ENCODE measurements at regions not wholly inside any gene's neighbourhood (a gene's known extent, or its start where the extent isn't known, plus 50 kb on each side); places are given as distances from the start of the nearest gene placed in this dataset.

DNA sequence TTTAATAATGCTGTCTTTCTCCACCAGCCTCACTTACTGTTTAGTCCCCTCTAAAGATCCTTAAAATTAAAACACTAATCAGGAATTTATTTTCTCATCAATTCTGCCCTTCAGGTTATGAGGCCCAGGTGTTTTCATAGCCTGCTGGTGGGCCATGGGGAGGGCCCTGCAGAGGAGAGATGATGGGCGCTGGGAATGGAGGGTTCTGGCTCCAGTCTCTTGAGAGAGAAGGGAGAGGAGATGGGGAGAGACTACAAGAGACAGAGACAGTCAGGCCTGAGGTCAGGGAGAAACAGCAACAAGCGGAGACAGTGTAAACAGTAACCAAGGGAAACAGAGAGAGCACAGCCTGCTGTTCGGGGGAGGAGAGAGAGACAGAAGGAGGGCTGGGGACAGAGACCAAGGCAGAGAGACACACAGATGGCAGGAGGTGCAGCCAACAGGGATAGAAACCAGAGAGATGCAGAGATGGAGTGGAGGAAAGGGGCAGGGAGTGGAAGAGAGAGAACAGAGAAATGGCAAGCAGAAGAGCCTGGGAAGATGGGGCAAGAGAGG is 187.3 kb upstream of the SYT13 start:
- DNase-seq (ENCODE audit: low read depth, low spot score): no peak

DNA sequence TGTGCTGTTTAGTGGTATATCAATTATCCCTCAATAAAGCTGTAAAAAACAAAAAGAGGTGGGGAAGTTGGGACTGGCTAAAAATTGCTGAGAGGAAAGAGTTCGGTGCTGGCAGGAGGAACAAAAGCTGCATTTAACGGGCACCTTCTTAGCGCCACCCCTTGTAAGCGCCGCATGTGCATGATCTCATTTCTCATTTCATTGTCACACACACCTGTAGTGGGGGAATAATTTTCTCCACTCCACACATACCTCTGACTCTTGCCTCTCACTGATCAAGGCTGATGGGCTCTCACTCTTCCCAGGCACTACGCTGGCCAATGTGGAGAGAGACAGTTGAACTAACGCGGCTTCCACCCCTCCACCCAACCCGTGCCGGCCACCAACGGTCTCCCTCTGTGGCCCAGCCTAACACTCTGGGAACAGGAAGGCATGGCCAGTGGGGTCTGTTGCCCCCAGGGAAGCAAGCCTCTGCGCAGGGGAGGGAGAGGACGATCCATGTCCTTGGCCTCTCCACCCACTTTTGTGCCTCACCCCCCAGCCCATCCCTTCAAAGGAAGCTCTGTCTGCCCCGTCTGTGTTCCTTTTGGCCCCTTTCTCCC is 186.7 kb upstream of the SYT13 start:
- DNase-seq (ENCODE audit: low read depth, low spot score): no peak

DNA sequence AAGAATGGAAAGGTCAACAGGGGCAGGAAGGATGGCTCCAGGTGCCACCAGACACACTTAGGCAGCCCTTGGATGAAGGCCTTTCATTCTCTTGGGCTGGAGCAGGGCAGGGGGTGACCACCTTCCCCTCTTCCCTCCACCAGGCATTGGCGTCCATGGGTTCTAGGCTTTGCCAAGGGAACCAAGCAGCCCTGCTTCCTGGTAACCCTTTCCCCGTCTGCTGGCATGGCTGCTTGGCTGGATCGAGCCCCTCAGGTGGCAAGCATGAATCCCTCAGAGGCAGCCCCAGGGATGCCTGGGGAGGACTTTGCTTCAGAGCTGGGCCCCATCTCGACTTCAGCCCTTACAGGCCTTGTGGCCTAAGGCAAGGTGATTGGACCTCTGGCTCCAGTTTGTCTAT is 185.1 kb upstream of the SYT13 start:
- DNase-seq (ENCODE audit: low read depth, low spot score): no peak

DNA sequence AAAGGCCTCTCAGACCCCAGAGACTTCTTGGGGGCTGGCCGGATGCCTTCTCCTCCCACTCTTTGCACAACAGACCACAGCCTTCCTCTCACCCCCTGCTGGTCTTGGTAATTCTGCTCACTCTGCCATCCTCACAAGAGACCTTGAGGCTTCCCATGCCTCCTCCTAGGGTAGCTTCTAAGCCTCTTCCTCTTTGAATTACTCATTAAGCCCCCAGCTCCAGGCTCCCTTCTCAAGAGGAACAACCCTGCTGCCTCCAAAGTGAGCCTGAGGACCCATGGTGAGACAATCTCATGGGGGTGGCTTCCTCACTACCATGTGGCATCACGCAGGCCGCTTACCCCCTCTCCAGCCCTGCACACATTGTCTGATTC is 184.6 kb upstream of the SYT13 start:
- DNase-seq (ENCODE audit: low read depth, low spot score): no peak

DNA sequence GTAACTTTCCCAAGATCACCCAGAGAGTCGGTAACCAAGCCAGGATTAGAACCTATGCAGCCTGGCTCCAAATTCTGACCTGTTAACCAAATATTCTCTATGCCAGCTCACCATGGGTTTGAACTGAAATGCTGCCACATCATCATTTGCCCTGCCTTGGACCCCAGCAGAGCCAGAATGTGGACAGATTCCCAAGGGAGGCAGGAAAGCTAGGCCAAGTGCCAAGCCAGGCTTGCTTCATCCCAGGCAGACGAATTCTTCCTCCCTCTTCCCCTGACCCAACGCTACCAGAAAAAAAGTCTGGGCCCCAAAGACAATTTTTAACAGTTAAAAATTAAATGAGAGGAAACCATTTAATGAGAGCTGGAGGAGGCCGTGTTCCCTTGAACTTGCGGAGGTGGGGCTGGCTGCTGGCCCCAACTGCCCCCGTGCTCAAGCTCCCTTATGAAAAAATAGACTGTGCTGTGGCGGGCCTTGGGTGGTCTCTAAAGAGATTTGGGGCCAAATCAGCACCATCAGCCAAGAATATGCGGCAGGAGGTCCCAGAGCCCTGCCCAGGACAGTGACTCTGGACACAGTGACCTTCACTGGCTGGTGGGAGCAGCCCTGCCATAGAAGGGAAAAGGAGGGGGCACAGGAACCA is 184.1 kb upstream of the SYT13 start:
- DNase-seq (ENCODE audit: low read depth, low spot score): no peak

DNA sequence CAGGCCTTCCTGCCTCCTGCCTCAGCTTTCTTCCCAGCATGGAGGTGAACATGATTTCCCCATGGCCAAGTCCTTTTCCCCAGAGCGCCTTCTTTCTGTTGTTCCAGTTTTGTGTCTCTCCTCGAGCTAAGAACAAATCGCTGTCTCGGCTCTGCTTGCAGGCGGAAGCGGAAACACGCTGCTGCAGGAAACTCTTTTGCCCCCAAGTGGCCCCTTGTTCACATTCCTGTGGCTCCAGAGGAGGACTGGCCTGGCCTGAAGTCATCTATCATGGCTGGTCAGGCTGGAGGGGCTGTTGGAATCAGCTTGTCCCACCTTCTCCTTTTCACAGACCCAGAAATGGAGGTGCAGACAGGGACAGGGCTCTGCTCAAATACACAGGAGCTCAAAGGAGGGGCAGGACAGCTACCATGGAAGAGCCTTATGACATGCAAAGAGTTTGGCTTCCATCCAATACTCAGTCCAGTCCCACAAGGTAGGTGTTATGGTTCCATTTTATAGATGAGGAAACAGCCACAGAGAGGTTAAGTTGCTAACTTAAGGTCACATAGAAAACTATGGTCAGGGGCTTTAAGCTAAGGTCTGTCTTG is 182.2 kb upstream of the SYT13 start:
- DNase-seq (ENCODE audit: low read depth, low spot score): no peak

DNA sequence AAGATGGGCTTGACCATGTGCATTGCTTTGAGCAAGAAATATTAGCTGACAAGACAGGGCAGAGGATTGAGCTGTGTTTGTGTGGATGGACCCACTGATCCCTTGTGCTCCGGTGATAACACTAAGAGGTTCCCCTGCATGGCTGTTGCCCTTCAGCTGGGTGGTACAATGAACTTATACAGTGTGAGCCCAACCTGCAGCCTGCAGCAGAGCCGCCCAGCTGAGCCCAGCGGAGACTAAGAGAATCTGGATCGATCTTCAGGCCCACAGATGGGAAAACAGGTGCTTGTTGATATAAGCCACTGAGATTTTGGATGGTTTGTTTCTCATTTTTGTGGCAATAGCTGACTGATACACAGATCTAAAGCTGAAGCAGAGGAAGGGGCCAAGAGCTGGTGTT is 177.4 kb upstream of the SYT13 start:
- DNase-seq (ENCODE audit: low read depth, low spot score): no peak

DNA sequence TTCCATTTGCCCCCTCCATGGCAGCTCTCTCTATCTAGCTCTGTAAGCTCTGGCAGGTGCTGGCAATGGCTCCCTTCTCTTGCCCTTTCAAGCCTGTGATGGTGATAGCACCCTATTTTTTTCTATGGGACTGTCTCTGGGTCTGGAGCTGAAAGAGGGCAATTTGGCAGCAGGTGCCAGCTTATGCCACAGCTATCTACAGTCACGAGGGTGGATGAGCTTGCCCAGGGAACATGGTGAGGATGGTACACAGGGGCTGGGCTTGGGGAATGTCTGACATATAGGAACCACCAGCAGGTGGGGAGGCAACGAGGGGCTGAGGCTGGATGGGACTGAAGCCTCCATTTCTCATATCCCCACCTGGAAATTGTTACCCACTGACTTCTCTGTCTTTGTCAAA is 175.4 kb upstream of the SYT13 start:
- no peak for DNase-seq (ENCODE audit: low read depth, low spot score)

DNA sequence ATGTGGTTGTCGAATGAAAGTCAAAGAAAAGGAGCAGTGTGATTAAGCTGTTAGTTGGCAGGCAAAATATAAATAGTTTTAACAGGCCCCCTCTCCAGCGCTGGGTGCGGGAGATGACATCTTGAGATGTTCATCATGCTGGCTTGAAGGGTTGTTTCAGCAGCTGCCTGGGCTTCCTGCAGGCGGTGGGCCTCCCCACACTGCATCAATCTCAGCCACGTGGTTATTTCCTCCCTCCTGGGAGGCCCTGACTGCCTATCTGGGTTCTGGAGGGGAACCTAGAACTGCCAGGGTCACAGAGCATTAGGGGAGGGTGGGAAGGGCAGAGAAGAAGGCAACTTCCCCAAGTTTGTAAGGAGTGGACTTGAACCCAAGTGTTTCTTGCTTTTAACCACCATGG is 173.3 kb upstream of the SYT13 start:
- DNase-seq (ENCODE audit: low read depth, low spot score): no peak

DNA sequence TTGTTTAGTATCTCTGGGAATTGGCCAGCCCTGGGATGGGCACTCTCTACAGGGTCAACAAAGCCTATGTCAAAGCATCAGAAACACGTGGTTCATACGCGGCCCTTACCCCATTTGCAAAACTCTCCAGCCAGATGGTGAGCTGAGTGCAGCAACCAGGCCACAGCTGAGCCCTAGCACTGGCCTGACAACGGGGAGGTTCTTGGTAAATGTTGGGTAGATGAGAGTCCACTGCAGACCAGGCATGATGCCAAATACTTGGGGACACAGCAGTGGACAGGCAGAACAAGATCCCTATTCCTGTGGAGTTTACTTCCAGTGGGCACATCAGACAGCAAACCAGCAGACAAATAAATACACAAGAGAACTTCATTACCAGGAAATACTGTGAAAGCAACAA is 172.1 kb upstream of the SYT13 start:
- no peak for DNase-seq (ENCODE audit: low read depth, low spot score)

DNA sequence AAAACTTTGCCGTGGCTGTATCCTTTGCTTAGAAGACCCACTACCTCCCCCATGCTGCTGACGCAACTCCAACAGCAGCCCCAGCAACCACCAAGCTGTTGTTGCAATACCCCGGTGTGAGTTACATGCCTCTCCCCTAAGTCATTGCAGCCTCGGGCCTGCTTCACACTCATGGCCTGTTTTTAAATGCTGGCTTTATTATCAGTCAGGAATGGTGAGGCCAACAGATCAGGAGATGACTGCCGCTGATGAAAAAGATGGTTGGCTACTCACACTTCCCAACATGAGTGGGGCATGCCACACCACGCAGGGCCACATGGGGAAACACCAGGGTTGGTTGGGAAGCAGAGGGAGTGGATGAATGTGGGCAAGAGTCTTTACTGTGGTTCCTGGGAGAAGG is 171.5 kb upstream of the SYT13 start:
- DNase-seq (ENCODE audit: low read depth, low spot score): no peak

DNA sequence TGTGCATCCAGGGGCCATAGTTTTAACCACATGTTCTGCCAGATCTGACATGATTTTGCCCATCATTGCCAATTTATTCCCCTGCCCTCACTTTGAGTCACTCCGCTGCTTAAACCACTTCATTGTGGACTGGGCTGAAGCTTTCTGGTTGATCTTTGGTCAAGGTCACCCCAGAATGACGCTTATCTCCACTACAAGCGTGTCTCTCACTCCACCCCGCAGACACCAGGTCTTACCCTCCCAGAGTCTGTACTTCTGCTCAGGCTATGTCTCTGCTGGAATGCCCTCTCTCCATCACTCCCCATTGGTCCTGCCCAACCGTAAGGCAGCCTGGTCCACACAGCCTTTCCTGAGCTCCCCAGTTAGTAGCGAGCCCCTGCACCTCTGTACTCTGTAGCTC is 170.5 kb upstream of the SYT13 start:
- no peak for DNase-seq (ENCODE audit: low read depth, low spot score)

DNA sequence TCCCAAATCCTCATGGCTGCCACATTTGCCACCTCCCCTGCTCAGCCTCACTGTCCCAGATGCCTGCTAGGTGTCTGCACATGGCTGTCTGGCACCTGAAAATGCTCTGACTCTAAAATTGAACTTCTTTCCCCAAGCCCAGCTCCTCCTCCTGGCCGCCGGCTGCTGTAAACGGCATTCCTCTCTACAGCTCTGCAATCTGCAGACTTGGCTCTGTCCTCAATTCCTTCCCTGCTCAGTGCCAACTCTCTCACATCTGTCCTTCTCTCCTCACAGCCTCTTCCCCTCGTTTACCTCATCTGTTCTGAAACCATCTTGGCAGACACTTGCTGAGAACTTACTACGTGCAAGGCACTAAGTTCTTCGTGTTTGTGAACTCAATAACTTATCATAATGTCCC is 169.4 kb upstream of the SYT13 start:
- DNase-seq (ENCODE audit: low read depth, low spot score): no peak

DNA sequence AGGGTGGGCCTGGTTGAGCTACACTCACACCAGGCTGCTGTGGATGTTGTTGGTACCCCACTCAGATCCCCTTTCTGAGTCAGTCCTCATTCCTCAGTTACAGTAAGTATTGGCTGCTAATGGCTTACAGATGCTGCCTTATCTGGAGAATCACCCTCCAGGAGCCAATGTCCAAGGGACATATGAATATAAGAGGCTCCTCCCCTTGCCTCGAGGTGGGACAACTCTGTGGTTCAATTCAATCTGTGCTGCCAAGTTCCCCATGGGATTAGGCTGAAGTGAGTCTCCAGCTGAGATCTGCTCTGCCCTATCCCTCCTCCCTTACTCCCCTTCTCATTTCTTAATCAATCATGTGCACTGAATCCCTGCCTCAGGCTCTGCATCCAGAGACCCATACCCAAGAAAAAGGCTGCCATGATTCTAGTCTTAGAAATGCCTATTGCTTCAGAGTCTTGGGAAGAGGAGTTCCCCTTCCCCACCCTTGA is 168.8 kb upstream of the SYT13 start:
- no peak for DNase-seq (ENCODE audit: low read depth, low spot score)

DNA sequence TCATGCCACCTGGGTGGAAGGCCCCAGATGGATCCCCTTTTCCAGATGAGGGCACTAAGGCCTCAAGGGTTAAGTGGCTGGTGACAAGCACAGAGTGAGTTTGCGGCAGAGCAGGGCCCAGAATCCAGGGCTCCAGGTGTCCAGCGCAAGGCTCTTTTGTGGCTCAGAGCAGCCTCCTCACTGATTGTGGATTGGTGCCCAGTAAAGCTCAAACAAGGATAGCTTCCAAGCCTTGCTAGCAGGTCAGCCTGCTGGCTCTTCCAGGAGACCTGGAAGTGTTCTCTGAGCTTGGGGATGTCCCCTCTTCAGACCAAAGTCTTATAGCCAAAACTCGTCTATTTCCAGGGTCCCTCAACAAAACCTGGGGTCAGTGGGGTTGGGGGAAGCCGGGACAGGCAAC is 167.6 kb upstream of the SYT13 start:
- DNase-seq (ENCODE audit: low read depth, low spot score): no peak

DNA sequence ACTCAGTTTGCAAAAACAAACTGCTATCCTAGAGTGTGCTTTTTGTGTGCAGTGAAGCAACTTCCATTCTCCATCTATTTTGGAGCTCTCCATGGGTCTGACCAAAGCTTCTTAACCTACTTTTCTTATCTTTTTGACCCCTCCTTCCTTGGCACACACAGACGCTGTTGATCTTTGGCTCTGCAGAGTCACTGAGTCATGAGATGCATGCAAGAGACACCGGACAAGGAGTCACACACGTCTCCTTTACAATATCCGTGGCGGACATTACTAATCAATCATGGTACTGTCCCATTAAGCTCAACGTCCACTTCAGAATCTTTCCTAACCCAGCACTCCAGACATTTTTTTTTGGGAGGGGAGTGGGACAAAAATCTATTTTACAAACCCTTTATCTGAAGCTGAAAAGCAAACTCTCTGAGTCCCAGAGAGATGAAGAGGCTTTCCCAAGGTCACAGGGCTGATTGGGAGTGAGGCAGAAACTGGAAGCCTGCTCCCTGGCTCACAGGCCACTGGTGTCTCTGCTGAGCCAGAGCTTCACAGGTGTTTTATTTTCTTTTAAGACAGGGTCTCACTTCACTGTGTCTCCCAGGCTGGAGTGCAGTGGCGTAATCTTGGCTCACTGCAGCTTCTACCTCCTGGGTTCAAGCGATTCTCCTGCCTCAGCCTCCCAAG is 165.8 kb upstream of the SYT13 start:
- no peak for DNase-seq (ENCODE audit: low read depth, low spot score)

DNA sequence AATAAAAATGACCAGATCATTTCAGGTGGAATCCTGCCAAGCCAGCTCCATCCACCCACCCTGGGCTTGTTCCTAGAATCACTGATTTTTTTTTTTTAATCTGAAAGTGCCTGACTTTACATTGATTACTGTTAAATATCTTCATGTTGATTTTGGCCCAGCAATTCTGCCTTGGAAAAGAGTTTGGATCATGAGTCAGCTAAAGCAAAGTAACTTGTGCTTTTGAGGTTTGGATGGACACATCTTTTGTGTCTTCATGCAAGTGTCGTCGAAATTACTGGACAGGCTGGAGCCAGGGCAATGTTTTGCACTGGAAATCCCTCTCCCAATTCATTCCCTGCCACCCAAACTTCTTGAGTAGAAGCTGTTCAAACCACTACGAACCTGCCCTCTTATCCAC is 164.0 kb upstream of the SYT13 start:
- DNase-seq (ENCODE audit: low read depth, low spot score): no peak

DNA sequence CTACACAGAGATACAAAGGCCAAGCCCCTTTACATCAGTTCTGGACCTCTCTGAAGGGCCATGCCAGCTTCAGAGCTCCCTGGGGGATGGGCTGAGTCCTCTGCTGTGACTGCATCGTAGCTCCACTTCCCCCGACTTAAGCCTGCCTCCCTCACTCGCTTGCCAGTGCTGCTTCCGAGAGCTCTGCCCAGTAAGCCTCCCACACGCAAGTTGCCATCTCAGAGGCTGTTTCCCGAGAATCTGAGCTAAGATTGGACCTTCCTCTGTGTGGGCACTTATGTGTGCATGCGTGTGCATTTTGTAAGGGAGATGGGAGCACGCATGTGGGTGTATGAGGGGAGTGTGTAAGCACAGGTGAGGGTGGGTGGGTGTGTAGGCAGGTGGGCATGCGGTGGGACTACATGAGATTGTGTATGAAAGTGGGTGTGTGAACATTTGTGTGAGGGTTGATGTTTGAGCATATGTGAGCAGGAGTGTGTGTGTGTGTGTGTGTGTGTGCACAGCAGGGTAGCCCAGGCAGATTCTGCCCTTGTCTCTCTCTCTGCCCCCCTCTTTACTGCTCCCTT is 163.0 kb upstream of the SYT13 start:
- DNase-seq (ENCODE audit: low read depth, low spot score): no peak

DNA sequence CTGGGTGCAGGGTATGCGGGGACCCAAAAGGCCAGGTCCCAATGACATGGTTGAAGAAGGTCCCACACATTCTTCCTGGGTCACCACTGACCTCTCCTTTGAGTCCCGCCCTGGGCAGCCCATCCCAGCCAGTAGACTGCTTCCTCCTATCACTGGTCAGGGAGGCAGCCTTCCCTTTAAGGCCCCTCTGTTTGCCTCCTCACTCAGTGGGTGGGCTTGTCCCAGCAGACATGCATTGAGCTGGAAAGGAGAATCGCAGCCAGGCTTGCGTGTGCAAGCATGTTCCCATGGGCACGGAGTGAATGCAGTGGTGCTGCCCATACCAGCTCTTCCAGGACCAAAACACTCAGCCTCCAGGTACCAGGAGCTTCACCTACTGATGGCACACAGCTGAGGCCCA is 162.4 kb upstream of the SYT13 start:
- DNase-seq (ENCODE audit: low read depth, low spot score): no peak

DNA sequence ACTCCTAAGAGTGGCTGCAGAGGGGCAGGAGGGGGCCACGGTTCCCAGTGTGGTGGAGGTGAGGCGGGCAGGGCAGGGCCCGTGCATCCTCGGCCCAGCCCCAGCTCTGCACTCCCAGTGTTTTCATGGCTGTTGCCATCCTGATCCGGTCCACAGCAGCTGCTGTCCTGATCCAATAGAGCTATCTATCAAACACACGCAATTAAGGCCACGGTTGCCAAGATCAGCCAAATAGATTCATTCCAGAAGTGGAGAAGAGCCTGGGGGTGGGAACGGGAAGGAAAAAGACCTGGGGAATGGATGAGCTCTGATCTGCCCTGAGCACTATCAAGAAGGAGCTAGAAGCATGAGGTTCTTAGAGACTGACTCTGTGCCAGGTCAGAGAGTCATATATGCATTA is 160.9 kb upstream of the SYT13 start:
- no peak for DNase-seq (ENCODE audit: low read depth, low spot score)

DNA sequence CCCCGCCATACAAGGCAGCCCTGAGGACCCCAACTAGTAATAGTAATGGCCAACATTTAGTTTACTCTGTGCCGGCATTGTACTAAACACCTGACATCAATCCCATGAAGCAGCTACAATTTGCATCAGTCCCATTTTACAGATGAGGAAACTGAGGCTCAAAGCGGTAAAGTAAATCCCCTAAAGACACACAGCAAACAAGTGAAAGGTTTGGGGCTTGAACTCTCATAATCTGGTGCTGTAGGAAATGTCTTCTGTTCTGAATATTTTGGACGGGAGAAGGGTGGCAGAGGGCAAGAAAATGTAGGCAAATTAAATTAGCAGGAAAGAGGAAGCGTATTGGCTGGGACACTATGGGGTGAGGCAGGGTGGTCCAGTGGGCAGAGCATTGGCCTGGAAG is 160.3 kb upstream of the SYT13 start:
- no peak for DNase-seq (ENCODE audit: low read depth, low spot score)

DNA sequence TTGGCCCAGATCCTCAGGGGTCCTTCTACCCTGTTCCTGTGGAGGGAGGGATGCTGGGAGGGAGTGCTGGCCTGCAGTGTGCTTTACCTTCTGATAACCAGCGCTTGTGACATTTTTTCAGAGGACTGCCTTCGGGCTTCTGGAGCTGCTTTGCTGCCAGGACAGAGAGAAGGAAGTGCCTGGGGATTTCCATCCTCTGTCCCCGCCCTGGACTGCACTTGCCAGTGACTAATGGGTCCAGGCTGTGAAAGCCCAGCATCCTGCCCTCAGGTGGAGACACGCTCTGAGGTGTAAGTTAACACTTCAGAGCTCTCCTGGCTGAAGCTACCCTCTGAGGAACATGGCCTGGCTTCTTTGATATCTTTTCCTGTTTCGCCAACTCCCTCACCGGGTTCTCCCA is 158.7 kb upstream of the SYT13 start:
- DNase-seq (ENCODE audit: low read depth, low spot score): no peak
